GM23338 (cell line): ENCODE measurements at regions not wholly inside any gene's neighbourhood (a gene's known extent, or its start where the extent isn't known, plus 50 kb on each side); places are given as distances from the start of the nearest gene placed in this dataset.

Experiments
- CREB1 ChIP-seq: fragments of 250-450 bp; sonication (Bioruptor Pico); IDR thresholded peaks from 2 replicates; pipeline ENCODE4 v1.5.0; 2020; ENCODE audit warnings: low read depth, mild to moderate bottlenecking, moderate library complexity
- EZH2 ChIP-seq: fragments of 200-600 bp; sonication (generic); IDR thresholded peaks from one replicate; pipeline ENCODE4 v1.8.0; 2017; ENCODE audit warnings: antibody characterized with exemption, mild to moderate bottlenecking, low read depth; ENCODE audit not compliant: unreplicated experiment
- EZH2phosphoT487 ChIP-seq: fragments of 200-600 bp; sonication (generic); IDR thresholded peaks from one replicate; pipeline ENCODE4 v1.8.1; 2018; ENCODE audit warnings: antibody characterized with exemption; ENCODE audit not compliant: unreplicated experiment
- JUNB ChIP-seq: IDR thresholded peaks from one replicate; pipeline ENCODE4 v1.6.1; 2016; ENCODE audit warnings: antibody characterized with exemption; ENCODE audit not compliant: unreplicated experiment
- POLR2AphosphoS5 ChIP-seq: IDR thresholded peaks from 2 replicates; pipeline ENCODE4 v1.6.1; 2016; ENCODE audit warnings: antibody characterized with exemption, low read depth
- STAT1 ChIP-seq: IDR thresholded peaks from one replicate; pipeline ENCODE4 v1.6.1; 2016; ENCODE audit warnings: antibody characterized with exemption; ENCODE audit not compliant: unreplicated experiment
- ZNF114 ChIP-seq: fragments of 250-450 bp; sonication (Bioruptor Pico); IDR thresholded peaks from 2 replicates; pipeline ENCODE4 v1.5.0; 2020; ENCODE audit warnings: mild to moderate bottlenecking, moderate library complexity
- ZNF331 ChIP-seq: fragments of 250-450 bp; sonication (Bioruptor Pico); IDR thresholded peaks from 2 replicates; pipeline ENCODE4 v1.5.0; 2020; ENCODE audit warnings: low read depth, mild to moderate bottlenecking, moderate library complexity
- TF ChIP-seq, protein P1 (sequence below), 2 experiments: fragments of 200-600 bp in 1 of 2; sonication (generic) in 1 of 2; conservative IDR thresholded peaks; 2 replicates each; pipeline versions ENCODE4 v1.5.1 to v1.6.1; 2016 to 2017; ENCODE audit warnings: antibody characterized with exemption in 2 of 2, low read depth in 2 of 2, mild to moderate bottlenecking in 2 of 2, moderate library complexity in 1 of 2
- TF ChIP-seq, protein P2 (sequence below): IDR thresholded peaks from one replicate; pipeline ENCODE4 v1.6.1; 2018; ENCODE audit warnings: antibody characterized with exemption; ENCODE audit not compliant: unreplicated experiment
- TF ChIP-seq, protein P3 (sequence below): fragments of 250-450 bp; sonication (Bioruptor Pico); IDR thresholded peaks from 2 replicates; pipeline ENCODE4 v1.5.0; 2020; ENCODE audit warnings: mild to moderate bottlenecking, moderate library complexity

DNA sequence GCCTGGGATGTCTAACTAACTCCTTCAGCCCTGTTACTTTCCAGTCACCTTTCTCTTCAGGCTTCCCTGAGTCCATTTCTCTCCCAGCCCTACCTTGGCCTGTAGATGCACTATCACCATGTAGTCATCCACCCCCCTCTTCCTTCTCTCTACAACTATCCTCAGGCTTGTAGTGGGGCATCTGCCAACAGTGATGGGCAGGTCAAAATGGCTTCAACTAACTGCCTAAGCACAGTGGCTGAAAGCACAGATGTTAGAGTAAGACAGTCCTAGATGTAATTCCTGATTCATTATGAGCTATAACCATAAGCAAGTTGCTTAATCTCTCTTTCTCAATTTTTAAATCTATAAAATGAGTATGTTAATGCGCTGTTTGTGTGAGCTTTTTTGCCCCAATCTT lies 133.6 kb upstream of the NAV3 start:
- TF ChIP-seq EZH2, result no peak
- no peak for TF ChIP-seq POLR2AphosphoS5
- TF ChIP-seq, protein P1, sequence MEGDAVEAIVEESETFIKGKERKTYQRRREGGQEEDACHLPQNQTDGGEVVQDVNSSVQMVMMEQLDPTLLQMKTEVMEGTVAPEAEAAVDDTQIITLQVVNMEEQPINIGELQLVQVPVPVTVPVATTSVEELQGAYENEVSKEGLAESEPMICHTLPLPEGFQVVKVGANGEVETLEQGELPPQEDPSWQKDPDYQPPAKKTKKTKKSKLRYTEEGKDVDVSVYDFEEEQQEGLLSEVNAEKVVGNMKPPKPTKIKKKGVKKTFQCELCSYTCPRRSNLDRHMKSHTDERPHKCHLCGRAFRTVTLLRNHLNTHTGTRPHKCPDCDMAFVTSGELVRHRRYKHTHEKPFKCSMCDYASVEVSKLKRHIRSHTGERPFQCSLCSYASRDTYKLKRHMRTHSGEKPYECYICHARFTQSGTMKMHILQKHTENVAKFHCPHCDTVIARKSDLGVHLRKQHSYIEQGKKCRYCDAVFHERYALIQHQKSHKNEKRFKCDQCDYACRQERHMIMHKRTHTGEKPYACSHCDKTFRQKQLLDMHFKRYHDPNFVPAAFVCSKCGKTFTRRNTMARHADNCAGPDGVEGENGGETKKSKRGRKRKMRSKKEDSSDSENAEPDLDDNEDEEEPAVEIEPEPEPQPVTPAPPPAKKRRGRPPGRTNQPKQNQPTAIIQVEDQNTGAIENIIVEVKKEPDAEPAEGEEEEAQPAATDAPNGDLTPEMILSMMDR (conservative IDR thresholded peaks at IDR 0.05; ENCODE audit: low read depth in 2 of 2), result no peak
- TF ChIP-seq CREB1, result no peak
- no peak for TF ChIP-seq EZH2phosphoT487
- TF ChIP-seq ZNF331 (CRISPR knock-in tag), result no peak
- TF ChIP-seq, protein P2, sequence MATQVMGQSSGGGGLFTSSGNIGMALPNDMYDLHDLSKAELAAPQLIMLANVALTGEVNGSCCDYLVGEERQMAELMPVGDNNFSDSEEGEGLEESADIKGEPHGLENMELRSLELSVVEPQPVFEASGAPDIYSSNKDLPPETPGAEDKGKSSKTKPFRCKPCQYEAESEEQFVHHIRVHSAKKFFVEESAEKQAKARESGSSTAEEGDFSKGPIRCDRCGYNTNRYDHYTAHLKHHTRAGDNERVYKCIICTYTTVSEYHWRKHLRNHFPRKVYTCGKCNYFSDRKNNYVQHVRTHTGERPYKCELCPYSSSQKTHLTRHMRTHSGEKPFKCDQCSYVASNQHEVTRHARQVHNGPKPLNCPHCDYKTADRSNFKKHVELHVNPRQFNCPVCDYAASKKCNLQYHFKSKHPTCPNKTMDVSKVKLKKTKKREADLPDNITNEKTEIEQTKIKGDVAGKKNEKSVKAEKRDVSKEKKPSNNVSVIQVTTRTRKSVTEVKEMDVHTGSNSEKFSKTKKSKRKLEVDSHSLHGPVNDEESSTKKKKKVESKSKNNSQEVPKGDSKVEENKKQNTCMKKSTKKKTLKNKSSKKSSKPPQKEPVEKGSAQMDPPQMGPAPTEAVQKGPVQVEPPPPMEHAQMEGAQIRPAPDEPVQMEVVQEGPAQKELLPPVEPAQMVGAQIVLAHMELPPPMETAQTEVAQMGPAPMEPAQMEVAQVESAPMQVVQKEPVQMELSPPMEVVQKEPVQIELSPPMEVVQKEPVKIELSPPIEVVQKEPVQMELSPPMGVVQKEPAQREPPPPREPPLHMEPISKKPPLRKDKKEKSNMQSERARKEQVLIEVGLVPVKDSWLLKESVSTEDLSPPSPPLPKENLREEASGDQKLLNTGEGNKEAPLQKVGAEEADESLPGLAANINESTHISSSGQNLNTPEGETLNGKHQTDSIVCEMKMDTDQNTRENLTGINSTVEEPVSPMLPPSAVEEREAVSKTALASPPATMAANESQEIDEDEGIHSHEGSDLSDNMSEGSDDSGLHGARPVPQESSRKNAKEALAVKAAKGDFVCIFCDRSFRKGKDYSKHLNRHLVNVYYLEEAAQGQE, result no peak
- TF ChIP-seq, protein P3, sequence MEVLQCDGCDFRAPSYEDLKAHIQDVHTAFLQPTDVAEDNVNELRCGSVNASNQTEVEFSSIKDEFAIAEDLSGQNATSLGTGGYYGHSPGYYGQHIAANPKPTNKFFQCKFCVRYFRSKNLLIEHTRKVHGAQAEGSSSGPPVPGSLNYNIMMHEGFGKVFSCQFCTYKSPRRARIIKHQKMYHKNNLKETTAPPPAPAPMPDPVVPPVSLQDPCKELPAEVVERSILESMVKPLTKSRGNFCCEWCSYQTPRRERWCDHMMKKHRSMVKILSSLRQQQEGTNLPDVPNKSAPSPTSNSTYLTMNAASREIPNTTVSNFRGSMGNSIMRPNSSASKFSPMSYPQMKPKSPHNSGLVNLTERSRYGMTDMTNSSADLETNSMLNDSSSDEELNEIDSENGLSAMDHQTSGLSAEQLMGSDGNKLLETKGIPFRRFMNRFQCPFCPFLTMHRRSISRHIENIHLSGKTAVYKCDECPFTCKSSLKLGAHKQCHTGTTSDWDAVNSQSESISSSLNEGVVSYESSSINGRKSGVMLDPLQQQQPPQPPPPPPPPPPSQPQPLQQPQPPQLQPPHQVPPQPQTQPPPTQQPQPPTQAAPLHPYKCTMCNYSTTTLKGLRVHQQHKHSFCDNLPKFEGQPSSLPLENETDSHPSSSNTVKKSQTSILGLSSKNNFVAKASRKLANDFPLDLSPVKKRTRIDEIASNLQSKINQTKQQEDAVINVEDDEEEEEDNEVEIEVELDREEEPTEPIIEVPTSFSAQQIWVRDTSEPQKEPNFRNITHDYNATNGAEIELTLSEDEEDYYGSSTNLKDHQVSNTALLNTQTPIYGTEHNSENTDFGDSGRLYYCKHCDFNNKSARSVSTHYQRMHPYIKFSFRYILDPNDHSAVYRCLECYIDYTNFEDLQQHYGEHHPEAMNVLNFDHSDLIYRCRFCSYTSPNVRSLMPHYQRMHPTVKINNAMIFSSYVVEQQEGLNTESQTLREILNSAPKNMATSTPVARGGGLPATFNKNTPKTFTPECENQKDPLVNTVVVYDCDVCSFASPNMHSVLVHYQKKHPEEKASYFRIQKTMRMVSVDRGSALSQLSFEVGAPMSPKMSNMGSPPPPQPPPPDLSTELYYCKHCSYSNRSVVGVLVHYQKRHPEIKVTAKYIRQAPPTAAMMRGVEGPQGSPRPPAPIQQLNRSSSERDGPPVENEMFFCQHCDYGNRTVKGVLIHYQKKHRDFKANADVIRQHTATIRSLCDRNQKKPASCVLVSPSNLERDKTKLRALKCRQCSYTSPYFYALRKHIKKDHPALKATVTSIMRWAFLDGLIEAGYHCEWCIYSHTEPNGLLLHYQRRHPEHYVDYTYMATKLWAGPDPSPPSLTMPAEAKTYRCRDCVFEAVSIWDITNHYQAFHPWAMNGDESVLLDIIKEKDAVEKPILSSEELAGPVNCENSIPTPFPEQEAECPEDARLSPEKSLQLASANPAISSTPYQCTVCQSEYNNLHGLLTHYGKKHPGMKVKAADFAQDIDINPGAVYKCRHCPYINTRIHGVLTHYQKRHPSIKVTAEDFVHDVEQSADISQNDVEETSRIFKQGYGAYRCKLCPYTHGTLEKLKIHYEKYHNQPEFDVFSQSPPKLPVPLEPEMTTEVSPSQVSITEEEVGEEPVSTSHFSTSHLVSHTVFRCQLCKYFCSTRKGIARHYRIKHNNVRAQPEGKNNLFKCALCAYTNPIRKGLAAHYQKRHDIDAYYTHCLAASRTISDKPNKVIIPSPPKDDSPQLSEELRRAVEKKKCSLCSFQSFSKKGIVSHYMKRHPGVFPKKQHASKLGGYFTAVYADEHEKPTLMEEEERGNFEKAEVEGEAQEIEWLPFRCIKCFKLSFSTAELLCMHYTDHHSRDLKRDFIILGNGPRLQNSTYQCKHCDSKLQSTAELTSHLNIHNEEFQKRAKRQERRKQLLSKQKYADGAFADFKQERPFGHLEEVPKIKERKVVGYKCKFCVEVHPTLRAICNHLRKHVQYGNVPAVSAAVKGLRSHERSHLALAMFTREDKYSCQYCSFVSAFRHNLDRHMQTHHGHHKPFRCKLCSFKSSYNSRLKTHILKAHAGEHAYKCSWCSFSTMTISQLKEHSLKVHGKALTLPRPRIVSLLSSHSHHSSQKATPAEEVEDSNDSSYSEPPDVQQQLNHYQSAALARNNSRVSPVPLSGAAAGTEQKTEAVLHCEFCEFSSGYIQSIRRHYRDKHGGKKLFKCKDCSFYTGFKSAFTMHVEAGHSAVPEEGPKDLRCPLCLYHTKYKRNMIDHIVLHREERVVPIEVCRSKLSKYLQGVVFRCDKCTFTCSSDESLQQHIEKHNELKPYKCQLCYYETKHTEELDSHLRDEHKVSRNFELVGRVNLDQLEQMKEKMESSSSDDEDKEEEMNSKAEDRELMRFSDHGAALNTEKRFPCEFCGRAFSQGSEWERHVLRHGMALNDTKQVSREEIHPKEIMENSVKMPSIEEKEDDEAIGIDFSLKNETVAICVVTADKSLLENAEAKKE (CRISPR knock-in tag), result no peak
- no peak for TF ChIP-seq JUNB
- TF ChIP-seq ZNF114 (CRISPR knock-in tag), result no peak
- no peak for TF ChIP-seq STAT1
